ENCODE measurements at regions not wholly inside any gene's neighbourhood (a gene's known extent, or its start where the extent isn't known, plus 50 kb on each side); places are given as distances from the start of the nearest gene placed in this dataset.
A peak's percentile ranks its signal among the peaks of the same experiment; 100 is the strongest.
"Not testable (repeated sequence)": the region's sequence is repeated elsewhere in the genome, so short reads cannot be mapped to it uniquely, and the experiment has no call there.

DNA sequence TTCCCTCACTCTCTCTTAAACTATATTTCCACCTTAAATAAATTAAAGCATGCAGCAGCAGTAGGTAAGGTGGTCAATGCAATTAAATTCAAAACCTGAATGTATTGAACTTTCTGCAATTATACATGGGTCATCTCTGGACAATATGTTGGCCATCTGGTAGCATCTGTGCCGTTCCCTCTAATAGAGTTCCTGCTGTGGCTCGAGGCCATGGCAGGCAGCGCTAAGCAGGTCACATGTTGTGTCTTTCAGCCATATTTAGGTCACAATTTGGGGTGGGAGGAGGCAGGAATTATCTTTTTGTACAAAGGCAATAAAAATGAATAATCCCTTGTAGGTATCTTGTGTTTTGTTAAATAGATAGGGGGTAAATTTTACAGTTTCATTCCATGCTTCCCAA, 676.2 kb downstream of the ZEB2 start:
- TF ChIP-seq, protein P1, sequence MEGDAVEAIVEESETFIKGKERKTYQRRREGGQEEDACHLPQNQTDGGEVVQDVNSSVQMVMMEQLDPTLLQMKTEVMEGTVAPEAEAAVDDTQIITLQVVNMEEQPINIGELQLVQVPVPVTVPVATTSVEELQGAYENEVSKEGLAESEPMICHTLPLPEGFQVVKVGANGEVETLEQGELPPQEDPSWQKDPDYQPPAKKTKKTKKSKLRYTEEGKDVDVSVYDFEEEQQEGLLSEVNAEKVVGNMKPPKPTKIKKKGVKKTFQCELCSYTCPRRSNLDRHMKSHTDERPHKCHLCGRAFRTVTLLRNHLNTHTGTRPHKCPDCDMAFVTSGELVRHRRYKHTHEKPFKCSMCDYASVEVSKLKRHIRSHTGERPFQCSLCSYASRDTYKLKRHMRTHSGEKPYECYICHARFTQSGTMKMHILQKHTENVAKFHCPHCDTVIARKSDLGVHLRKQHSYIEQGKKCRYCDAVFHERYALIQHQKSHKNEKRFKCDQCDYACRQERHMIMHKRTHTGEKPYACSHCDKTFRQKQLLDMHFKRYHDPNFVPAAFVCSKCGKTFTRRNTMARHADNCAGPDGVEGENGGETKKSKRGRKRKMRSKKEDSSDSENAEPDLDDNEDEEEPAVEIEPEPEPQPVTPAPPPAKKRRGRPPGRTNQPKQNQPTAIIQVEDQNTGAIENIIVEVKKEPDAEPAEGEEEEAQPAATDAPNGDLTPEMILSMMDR (IDR thresholded peaks at IDR 0.05; ENCODE audit: insufficient read depth, low read length, missing control alignments), result no peak
- no peak for DNase-seq (ENCODE audit: low read depth, low spot score)
- CTCF ChIA-PET, result no interaction called here

DNA sequence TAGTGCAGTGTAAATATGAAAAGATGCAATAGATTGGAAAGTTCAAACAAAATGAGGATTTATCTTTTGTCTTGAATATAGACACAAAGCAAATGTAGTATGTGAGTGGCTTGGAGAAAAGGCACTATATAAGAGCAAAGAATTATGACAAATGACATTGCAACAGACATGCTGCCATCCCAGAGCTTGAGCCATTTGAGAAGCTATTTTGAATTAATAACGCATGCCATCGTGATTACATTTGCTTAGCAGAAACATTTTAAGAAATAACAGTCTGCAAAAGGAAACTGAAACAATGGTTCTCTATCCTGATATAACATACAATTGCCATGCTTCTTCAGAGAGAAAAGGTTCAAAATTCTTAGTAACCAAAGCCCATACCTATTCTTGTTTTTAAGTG, 677.1 kb downstream of the ZEB2 start:
- H3K4me3 ChIP-seq (ENCODE audit: low read depth, low read length), result no peak overlapping the region
- no peak for DNase-seq (ENCODE audit: low read depth, low spot score)
- ChIA-PET CTCF (no interaction called here), POLR2A (no interaction called here)
- TF ChIP-seq, protein P1 (IDR thresholded peaks at IDR 0.05; ENCODE audit: insufficient read depth, low read length, missing control alignments), result no peak

More for the DNA sequence above, 676.2 kb downstream of the ZEB2 start:
- POLR2A ChIA-PET, result no interaction called here
- no peak overlapping the region for H3K4me3 ChIP-seq (ENCODE audit: low read depth, low read length)

DNA sequence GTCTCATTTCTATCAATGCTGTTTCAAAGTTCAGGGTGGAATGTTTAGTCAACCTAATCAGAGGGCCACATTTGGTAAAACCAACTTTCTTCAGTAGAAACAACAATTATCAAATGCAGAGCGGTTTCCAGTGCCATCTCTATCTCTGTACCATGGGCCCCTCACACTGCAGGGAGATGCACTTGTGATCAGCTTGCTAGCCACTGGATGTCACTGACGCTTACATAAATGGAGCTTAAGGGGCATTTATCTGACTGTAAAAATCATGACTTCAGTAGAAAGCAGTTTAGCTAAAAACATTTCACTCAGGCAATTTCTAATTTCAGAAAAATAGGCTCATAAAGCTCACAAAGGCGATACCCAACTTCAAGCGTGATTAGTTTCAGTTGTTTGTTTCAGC, 678.0 kb downstream of the ZEB2 start:
- CTCF ChIA-PET, result interaction anchor here (0.7 kb wide), 1 partner anchor 109 kb away, joined by 3 read pairs; no protein-coding TSS in a partner anchor

DNA sequence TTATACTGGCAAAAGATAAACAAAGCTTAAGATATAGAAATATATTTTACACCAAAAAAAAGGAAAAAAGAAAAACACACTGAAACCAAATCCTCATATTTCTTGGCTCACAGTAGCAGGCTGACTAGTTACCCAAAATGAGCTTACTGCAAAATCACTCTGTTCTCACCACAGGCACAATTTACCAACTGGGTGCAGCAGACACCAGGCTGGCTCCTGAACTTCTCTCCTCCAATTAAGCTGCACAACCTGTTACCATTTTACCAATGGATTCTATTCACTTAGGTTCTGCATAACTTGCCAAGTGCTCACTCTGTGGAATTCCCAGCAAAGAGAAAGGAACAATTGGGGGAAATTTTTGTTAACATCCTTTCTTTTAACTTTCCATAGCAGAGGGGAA, 679.3 kb downstream of the ZEB2 start:
- ChIA-PET CTCF (no interaction called here), POLR2A (no interaction called here)
- no peak for DNase-seq (ENCODE audit: low read depth, low spot score)
- no peak overlapping the region for H3K4me3 ChIP-seq (ENCODE audit: low read depth, low read length)
- TF ChIP-seq, protein P1 (IDR thresholded peaks at IDR 0.05; ENCODE audit: insufficient read depth, low read length, missing control alignments), result no peak

More for the DNA sequence above, 678.0 kb downstream of the ZEB2 start:
- TF ChIP-seq, protein P1 (IDR thresholded peaks at IDR 0.05; ENCODE audit: insufficient read depth, low read length, missing control alignments), result peak; percentile 20
- DNase-seq (ENCODE audit: low read depth, low spot score), result no peak
- no peak overlapping the region for H3K4me3 ChIP-seq (ENCODE audit: low read depth, low read length)
- POLR2A ChIA-PET, result no interaction called here

DNA sequence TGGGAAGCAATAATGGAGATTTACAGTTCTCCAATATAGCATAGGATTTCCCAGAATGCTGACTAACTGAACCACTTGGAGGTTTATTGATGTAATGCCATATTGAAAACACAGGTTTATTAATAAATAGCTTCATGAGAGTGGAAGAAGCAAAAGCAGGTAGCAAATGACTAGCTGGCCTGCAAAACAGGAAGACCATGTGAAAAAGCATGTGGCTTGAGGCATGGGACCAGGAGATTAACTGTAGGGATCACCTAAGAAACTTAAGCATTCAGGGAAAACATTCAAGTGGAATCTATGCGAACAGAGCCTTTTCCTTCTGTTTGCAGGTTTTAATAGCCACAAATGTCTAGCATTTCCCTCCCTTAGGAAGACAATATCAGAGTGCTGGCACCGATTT, 679.7 kb downstream of the ZEB2 start:
- TF ChIP-seq, protein P1 (IDR thresholded peaks at IDR 0.05; ENCODE audit: insufficient read depth, low read length, missing control alignments), result no peak
- CTCF ChIA-PET, result no interaction called here
- POLR2A ChIA-PET, result no interaction called here
- H3K4me3 ChIP-seq (ENCODE audit: low read depth, low read length), result no peak overlapping the region
- no peak for DNase-seq (ENCODE audit: low read depth, low spot score)

DNA sequence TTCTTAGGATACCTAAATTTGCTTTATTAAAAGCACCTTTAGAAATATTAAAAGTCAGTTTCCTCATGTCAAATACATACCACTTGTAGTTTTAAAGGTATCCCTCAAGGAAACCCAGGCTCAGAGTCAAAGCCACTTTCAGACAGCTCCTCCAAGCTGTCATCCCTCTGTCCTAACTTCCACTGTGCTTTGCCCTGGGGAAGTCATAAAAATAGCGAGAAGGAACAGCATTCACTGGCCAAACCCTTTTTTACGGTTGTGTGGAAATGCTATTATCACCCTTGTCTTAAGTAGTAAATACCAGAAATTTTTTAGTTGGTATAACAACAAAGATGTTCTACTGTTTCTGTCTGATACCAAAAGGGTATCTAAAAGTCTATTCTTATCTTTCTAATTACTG, 680.5 kb downstream of the ZEB2 start:
- ChIA-PET POLR2A (no interaction called here), CTCF (interaction anchor here (0.6 kb wide), 1 partner anchor 342 kb away, joined by 3 read pairs; no protein-coding TSS in a partner anchor)
- H3K4me3 ChIP-seq (ENCODE audit: low read depth, low read length), result no peak overlapping the region
- no peak for DNase-seq (ENCODE audit: low read depth, low spot score)
- TF ChIP-seq, protein P1 (IDR thresholded peaks at IDR 0.05; ENCODE audit: insufficient read depth, low read length, missing control alignments), result no peak

DNA sequence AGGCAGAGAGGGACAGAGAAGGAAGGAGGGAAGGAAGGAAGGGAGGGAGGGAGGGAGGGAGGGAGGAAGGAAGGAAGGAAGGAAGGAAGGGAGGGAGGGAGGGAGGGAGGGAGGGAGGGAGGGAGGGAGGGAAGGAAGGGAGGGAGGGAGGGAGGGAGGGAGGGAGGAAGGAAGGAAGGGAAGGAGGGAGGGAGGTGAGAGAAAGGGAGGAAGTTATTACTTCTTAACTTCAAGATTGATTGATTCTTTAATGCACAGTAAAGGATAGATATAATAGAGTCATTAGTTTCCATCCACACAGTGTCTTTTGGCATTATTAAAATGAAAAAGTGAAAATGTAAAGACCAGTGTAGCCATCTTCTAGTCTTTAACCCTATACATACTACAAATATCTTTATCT, 682.9 kb downstream of the ZEB2 start:
- CTCF ChIA-PET, result interaction anchor here (2.2 kb wide), 1 partner anchor 10 kb away, joined by 5 read pairs; no protein-coding TSS in a partner anchor
- H3K4me3 ChIP-seq (ENCODE audit: low read depth, low read length); POLR2A ChIA-PET; DNase-seq (ENCODE audit: low read depth, low spot score): not testable (repeated sequence)

All from AG04449 (cell line).